ENCODE measurements at regions not wholly inside any gene's neighbourhood (a gene's known extent, or its start where the extent isn't known, plus 50 kb on each side); places are given as distances from the start of the nearest gene placed in this dataset.

- intact Hi-C loops (cut with DNase I), result no loop called here
- ATAC-seq (no peak), DNase-seq (ENCODE audit: low spot score) (no peak)
These were observed 1261.3 kb downstream of the SI start for GRCh38 chr3:163817015-163817414.

GRCh38 chr3:163813935-163814334 is 1264.4 kb downstream of the SI start:
- ATAC-seq, result no peak

GRCh38 chr3:163812006-163812405 is 1266.3 kb downstream of the SI start:
- no peak for ATAC-seq
- intact Hi-C loops (cut with DNase I), result no loop called here
- no peak for DNase-seq (ENCODE audit: low spot score)

More at GRCh38 chr3:163813935-163814334, 1264.4 kb downstream of the SI start:
- no peak for DNase-seq (ENCODE audit: low spot score)
- intact Hi-C loops (cut with DNase I), result no loop called here

DNA sequence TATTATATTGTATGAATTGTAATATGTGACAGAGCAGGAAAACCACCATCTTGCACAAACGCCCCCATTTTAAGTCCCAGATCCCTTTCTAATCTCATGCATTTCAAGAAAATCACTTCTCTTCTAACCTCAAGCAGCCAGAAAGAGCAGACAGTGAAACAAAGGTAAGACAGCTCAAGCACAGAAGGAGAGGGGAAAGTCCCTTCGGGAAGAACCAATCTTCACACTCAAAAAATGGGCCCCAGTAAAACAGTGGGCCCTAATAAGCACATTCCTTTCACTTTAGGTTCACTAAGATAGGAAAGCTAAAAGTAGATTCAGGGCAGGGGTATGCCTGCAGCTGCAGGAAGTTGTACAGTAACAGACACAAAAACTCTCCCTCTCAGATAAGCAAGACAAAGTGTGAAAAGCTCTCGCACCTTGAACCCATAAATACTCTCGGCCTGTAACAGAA is 1268.7 kb downstream of the SI start:
- intact Hi-C loops (cut with DNase I), result no loop called here
- no peak for DNase-seq (ENCODE audit: low spot score)
- no peak for ATAC-seq

GRCh38 chr3:163786416-163786815 is 1291.9 kb downstream of the SI start:
- ATAC-seq, result no peak
- DNase-seq (ENCODE audit: low spot score), result no peak
- intact Hi-C loops (cut with DNase I), result no loop called here

DNA sequence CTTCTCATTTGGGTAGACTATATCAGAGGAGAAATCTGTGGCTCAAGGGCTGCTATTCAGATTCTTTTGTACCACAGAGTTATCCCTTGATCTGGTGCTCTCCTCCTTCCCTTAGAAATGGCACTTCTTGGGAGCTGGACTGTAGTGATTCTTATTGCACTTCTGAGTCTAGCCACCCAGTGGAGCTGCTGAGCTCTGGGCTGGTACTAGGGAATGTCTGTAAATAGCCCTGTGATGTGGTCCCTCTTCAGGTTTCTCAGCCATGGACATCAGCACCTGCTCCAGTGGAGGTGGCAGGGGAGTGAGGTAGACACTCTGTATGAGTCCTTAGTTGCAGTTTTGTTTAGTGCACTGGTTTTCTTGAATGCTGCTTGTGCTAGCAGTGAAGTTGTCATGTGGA is 1292.6 kb downstream of the SI start:
- DNase-seq (ENCODE audit: low spot score) (no peak), ATAC-seq (no peak)
- intact Hi-C loops (cut with DNase I), result no loop called here

GRCh38 chr3:163779396-163780344 is 1298.6 kb downstream of the SI start:
- intact Hi-C loops (cut with DNase I), result no loop called here
- DNase-seq (ENCODE audit: low spot score), result no peak
- no peak for ATAC-seq

- DNase-seq (ENCODE audit: low spot score) (no peak), ATAC-seq (no peak)
- intact Hi-C loops (cut with DNase I), result no loop called here
These were observed 1301.6 kb downstream of the SI start for GRCh38 chr3:163776743-163777142.

GRCh38 chr3:163773136-163773535 is 1305.2 kb downstream of the SI start:
- intact Hi-C loops (cut with DNase I), result no loop called here
- no peak for DNase-seq (ENCODE audit: low spot score)
- ATAC-seq, result no peak

- DNase-seq (ENCODE audit: low spot score) (no peak), ATAC-seq (no peak)
- intact Hi-C loops (cut with DNase I), result no loop called here
These were observed 1310.2 kb downstream of the SI start for GRCh38 chr3:163768048-163768447.

DNA sequence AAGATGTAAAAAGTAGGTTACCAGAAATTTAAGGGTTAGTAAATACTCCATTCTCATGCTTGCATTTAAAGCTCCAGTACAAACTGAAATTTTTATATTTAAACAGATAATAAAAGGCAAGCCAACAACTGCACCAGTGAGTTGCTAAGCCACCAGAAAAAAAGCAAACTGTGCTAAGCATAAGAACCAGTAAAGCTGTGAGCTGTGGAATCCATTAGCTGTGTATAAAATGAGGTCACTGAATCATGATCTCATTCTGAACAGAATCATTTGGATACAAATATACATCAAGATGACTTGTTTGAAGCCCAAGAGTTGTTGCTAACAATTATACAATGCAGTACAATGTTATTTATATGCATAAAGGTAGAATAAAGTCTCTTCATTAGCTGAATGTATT is 1312.2 kb downstream of the SI start:
- no peak for ATAC-seq

DNA sequence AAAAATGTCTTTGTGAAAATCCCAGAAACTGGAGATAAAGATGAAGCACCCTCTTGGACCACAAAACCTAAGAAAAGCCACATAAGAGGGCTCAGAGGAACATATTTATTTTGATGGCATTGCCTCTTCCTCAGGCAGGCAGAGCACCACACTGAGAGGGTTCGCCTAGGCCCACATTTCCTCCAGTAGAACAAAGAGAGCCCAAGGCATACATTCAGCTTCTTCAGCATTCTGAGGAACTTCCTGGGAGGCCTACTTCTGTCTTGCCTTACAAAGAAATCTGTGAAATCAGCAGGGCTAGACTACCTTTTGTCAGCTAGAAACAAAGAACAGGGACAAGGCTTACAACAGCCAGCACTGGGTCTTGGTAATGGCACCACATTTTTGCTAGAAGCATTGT is 1325.3 kb downstream of the SI start:
- intact Hi-C loops (cut with DNase I), result no loop called here
- ATAC-seq, result no peak
- no peak for DNase-seq (ENCODE audit: low spot score)

More for the DNA sequence above, 1312.2 kb downstream of the SI start:
- no peak for DNase-seq (ENCODE audit: low spot score)
- intact Hi-C loops (cut with DNase I), result no loop called here

- no peak for ATAC-seq
- no peak for DNase-seq (ENCODE audit: low spot score)
- intact Hi-C loops (cut with DNase I), result no loop called here
These were observed 1333.1 kb downstream of the SI start for GRCh38 chr3:163745204-163745603.

DNA sequence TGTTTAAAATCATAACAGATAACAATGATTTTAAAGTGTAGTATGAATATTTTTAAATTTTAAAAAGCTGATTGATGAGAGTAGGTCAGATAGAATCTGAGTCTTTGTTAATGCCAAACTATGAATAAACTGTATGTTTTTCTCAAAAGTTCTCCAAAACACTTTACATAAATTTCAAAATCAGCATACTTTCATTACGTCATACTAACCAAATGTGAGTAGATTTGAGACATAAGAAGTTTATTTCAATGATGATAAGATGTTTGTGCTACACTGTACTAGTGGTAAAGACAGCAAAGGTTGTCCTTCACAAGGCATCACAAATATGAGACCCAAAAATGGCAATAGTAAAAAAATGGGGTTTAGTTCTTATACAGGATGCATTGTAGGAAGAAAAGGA is 1342.9 kb downstream of the SI start:
- intact Hi-C loops (cut with DNase I), result no loop called here
- DNase-seq (ENCODE audit: low spot score) (no peak), ATAC-seq (no peak)

DNA sequence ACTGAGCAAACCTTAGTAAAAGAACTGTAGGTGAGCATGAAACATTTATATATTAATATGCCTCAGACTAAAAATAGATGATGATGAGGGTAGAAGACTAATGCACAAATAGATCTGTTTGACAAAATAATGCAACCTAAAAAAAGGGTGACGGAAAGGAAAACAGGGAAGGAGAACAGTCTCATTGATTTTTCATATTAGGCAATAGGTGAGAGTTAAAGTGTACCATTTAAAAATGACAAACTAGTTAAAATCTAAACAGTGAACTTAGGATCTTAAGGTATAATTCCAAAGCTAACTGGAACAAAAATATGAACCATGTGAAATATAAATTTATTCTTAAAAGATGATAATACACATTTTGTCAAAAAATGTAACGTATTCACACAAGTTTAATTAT is 1347.6 kb downstream of the SI start:
- intact Hi-C loops (cut with DNase I), result no loop called here
- ATAC-seq, result no peak
- no peak for DNase-seq (ENCODE audit: low spot score)

GRCh38 chr3:163726125-163726524 is 1352.2 kb downstream of the SI start:
- intact Hi-C loops (cut with DNase I), result no loop called here
- ATAC-seq (no peak), DNase-seq (ENCODE audit: low spot score) (no peak)

GRCh38 chr3:163722405-163722804 is 1355.9 kb downstream of the SI start:
- DNase-seq (ENCODE audit: low spot score), result no peak
- intact Hi-C loops (cut with DNase I), result no loop called here
- no peak for ATAC-seq

DNA sequence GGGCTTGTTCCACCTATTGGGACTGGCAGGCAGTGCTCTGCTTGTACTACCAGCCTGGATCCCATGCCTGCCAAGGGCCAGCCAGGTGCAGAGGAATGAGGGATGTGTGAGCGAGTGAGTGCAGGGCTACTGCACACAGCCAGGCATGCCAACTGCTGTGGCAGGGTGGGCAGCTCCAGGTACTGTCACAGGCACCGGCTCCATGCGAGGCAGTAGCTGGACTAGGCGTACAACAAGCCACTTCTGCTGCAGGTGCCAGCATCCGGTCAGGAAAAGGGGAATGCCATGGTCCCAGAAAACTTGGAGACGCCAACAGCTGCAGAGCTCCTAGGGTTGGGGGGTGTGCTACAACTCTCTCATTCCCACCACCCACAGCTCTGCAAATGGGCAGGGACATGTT is 1356.7 kb downstream of the SI start:
- intact Hi-C loops (cut with DNase I), result no loop called here
- ATAC-seq (no peak), DNase-seq (ENCODE audit: low spot score) (no peak)

GRCh38 chr3:163717377-163717776 is 1360.9 kb downstream of the SI start:
- DNase-seq (ENCODE audit: low spot score) (no peak), ATAC-seq (no peak)
- intact Hi-C loops (cut with DNase I), result no loop called here

GRCh38 chr3:163708428-163708827 is 1369.9 kb downstream of the SI start:
- intact Hi-C loops (cut with DNase I), result no loop called here
- no peak for ATAC-seq
- no peak for DNase-seq (ENCODE audit: low spot score)

GRCh38 chr3:163707659-163708058 is 1370.6 kb downstream of the SI start:
- intact Hi-C loops (cut with DNase I), result no loop called here
- DNase-seq (ENCODE audit: low spot score) (no peak), ATAC-seq (no peak)

All from sciatic nerve (tissue), 2 donors.